8988T (cell line): ENCODE measurements at regions not wholly inside any gene's neighbourhood (a gene's known extent, or its start where the extent isn't known, plus 50 kb on each side); places are given as distances from the start of the nearest gene placed in this dataset.

ENCODE experiments used
- DNase-seq: peaks from one replicate; pipeline ENCODE4 v3.0.0; 2011

DNA sequence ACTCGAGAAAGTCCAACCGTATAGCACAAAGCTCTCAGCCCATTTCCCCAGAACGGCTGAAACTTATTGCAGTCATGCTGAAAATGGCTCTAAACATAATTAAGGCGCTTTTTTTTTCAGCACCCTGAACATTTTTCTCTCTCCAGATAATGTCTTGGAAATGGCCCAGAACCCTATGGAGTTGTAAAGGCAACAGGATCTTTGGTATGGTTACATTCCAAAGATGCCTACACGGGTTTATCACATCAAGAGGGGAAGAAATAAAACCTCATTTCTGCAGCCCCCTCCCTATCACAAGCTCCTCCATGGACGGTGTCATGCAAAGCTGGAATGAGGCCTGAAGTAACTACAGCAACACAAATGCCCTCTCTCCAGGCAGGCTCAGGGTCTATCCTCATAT lies 126.4 kb upstream of the GALNT2 start:
- no peak for DNase-seq

DNA sequence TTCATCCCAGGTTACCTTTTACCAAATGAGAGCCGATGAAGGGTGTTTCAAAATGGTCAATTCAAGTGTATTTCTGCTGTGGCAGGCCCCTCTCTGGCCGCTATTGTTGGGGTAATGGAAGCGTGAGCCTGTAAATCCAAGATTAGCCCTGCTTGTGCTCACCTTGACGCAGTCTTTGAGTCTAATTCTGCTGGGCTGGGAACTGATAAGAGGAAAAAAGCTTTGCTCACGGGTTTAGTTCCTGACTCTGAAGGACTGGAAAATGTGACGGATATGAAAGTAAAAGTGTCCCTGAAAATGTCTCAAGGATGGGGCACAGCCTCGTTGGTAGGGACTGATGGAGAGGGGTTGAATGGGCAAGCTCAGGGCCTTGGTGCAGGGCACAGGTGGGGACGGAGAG lies 125.9 kb upstream of the GALNT2 start:
- DNase-seq = no peak

DNA sequence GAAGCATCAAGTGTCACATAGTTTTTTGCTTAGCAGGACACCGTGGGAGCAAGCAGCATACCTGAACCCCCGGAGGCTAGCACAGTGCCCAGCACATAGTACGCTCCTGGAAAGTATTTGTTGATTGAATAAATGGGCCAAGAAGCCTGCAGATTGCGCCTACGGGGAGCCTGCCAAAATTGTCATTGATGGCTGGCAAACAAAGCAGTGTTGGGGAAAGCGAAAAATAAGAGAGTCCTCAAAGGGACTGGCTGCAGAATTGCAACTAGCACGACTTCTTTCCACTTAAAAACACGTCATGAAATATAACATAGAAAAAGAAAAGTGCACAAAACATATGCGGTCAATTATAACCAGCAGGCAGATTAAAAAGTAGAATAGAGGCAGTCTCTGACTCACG lies 125.2 kb upstream of the GALNT2 start:
- DNase-seq = no peak

DNA sequence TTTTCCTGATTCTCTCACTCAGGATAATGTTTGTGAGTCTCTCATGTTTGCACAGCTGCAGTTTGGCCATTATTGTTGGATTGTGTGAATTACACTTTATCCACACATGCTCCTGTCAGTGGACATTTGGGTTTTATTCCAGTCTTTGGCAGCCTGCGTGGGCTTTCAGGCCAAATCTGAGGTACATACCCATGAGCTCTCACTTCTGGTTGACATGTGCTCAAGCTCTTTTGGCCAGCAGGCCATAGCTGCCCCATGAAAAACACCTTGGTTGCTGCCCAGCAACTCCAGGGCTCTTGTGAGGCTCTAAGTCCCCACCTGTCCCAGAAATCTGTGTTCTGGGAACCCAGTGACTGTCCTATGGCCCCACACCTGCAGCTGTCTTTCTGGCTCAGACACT lies 124.5 kb upstream of the GALNT2 start:
- no peak for DNase-seq

DNA sequence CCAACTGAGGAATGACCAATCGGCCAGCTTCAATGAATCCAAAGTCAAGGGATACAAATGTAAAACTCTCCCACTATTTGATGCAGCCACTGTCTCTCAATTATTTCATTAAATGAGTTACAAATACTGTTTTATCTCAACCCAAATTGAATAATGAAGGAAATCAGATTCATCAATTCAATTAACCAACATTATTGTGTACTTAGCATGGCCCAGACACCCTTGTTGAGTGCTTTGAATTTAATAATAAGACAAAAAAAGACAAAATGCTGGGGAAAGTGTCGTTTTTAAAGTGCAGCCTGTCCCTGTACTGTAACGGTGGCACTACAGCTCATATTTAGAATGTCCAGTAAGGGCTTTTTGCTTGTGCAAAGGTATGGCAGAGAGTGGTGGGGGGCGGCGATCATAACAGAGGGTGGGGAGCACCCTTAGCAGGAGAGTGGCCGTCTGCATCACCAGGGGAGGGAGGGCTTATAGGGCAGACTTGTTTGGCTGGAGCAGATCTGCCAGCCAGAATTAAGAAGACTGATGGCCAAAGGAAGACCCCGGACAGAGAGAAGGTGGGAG lies 123.8 kb upstream of the GALNT2 start:
- no peak for DNase-seq

DNA sequence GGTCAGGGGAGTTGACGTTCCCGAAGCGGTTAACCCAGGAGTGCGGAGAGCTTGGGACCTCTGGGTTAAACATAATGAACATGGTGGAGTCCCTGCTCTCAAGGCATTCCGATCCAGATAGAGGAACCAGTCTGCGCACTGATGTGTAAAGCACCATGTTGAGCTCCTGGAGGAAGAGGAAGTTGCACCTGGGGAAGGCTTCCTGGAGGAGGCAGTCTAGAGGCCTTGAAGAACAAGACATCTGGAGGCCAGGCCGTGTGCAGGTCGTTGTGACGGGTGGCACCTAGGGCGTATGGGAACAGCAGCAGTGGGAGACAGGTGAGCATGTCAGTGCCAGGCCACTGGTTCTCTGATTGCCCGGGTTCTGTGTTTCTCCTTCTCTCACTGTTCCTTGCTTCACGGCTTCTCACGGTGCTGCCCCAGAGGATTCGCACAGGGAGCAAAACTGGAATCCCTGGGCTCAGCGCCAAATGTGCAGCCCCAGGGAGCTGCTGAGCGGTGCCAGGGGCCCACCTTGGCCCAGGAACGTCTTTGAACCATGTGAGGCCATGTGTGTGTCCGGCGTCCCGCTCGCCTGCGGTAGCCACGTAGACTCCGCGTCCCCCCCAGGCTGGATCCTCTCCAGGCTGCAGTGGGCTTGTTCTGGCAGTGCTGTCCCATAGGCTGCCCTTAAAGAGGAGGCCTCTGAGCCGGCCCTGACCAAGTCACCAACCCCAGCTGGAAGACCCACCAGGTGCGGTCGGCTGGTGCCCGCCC lies 122.9 kb upstream of the GALNT2 start:
- DNase-seq = no peak

DNA sequence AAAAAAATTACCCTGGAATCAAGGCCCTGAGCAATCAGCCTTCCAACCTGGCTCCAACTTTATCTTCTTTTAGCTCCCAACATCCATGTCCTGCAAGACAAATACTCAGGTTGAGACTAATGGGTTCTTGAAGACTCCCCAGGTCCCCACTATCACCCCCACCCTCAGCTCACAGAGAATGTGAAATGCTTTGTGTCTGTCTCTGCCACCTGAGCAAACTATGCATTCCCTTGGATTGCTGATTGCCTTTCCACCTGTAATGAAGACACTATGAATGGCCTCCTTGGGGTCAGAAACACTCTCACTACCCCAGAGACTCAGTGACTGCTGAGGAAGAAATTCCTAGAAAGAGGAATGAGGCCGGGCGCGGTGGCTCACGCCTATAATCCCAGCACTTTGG lies 121.2 kb upstream of the GALNT2 start:
- no peak for DNase-seq

DNA sequence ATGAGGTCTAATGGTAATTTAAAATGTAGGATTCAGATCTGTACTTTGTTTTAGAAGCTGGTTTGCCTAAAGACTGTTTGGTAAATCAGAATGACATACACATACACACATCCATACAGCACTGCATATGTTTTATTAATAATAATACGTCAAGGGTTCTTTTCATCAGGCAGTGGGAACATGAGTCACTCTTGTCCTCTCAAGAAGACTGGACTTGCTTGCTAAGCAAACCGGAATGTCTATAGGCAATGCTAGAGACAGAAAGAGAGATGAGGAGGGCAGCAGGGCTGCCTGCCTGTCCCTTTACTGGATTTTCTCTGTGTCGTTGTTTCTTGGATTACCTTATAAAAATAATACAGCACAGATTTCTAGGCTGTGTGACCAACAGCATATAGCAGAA lies 119.1 kb upstream of the GALNT2 start:
- no peak for DNase-seq

DNA sequence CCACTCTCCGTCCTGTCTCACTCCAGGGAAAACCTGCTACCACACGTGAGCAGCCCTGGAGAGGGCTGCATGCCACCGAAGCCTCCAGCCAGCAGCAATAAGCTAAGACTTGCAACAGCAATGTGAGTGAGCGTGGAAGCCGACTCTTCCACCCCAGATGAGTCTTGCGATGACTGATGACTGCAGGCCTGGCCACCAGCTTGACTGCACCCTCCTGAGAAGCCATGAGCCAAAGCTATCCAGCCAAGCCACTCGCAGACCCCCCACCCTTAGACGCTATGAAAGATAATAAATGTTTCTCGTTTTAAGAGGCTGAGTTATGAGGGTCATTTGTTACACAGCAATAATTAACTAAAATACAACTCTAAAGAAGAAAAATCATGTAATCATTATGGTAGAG lies 118.6 kb upstream of the GALNT2 start:
- DNase-seq = no peak

DNA sequence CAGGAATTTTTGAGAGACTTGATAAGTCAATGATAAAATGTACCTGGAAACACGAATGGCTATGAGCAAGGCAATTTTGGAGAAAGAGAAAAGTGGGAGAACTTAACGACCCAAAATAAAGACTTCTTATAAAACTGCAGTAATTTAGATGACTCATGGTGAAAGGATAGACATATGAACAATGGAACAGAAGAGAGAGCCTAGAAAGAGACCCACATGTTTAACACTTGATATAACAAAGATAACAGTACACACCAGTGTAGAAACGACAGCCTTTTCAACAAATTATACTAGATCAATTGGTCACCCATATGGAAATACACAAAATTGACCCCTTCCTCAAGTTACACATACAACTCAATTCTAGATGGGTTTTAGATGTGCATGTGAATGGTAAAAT lies 117.5 kb upstream of the GALNT2 start:
- no peak for DNase-seq

DNA sequence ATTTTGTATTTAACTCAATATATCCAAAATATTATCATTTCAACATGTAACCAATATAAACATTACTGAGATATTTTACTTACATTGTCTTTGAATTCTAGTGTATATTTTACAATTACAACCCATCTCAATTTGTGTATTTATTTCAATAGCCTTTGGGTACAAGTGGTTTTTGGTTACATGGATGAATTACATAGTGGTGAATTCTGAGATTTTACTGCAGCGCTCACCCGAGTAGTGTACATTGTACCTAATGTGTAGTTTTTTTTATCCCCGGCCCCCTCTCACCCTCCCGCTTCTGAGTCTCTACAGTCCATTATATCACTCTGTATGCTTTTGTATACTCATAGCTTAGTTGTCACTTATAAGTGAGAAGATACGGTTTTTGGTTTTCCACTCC lies 117.0 kb upstream of the GALNT2 start:
- DNase-seq = no peak

DNA sequence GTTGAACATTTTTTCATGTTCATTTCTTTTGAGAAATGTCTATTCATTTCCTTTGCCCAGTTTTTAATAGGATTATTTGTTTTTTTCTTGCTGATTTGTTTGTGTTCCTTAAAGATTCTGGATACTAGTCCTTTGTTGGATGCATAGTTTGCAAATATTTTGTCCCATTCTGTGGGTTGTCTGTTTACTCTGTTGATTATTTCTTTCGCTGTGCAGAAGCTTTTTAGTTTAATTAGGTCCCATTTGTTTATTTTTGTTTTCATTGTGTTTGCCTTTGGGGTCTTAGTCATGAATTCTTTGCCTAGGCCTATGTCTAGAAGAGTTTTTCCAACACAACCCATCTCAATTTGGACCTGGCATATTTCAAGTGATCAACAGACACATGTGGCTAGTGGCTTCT lies 116.1 kb upstream of the GALNT2 start:
- no peak for DNase-seq

DNA sequence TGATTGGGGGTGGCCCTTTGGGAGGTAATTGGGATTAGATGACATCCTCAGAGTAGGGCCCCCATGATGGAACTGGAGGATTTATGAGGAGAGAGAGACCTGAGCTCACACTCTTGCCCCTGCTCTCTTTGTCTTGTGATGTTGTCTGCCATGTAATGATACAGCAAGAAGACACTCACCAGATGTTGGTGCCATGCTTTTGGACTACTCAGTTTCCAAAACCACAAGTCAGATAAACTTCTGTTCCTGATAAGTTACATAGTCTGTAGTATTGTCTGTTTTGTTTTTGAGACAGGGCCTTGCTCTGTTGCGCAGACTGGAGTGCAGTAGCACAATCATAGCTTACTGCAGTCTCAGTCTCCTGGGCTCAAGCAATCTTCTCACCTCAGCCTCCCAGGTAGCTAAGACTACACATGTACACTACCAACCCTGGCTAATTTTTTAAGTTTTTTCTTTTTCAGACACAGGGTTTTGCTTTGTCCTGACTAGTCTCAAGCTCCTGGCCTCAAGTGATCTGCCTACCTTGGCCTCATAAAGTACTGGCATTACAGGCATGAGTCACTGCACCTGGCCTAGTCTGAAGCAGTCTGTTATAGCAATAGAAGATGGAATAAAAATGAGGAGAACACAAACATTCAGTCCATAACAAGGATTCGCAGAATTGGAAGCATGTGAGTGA lies 115.0 kb upstream of the GALNT2 start:
- DNase-seq = no peak

DNA sequence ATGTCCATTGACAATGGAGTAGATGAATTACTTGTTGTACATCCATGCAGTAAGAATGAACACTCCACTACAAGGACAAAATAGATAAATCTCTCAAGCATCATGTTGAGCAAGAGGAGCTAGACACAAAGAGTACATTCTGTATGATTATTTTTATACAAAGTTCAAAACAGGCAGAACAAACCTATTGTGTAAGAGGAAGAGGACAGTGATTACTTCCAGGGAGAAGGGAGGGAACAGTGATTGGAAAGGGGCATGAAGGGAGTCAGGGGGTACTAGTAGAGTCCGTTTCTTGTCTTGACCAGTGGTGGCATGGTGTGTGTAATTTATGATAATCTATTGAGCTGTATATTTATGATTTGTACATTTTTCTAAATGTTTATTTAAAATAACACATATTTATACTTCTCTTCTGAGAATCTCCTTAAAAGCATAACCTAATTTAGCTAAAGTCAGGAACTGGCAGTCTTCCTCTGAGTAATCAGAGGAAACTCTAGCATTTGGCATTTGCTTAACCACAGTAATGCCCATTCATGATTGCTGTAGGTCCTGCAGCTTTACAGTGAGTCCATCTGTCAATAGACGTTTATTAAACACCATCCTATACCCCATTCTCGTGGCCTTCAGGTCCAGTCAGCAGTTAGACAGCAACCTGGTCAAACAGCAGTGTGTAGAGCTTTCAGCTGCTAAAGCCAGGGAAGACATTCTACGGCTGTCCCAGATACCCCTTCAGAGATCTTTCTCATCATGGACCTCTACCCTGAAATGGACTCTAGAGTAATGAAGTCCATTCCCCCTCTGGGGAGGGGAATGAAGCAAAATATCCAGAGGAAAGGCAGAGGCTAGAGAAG lies 114.1 kb upstream of the GALNT2 start:
- no peak for DNase-seq

DNA sequence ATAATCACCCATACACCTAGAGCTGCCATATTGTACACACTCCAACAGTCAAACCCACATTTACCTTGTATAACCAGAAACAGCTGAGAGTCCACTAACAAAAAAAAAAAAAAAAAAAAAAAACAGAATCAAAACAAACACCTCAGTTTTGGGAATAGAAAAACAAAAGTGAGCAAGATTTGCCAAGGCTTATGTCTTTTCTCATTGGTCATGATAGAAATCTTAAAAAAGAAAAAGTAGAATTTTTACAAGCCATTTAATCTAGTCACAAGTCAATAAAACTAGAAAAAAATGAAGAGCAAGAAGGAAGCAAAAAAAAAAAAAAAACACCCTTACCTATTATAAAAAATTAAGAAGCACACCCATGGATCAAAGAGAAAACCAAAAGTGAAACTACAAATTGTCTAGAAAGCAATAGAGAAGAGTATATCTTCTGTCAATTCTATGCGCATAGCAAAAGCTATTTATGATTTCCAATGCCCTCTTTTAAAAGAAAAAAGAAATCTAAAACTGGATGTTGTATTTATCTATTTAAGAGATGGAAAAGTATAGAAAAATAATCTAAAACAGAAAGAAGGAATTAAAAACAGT lies 113.2 kb upstream of the GALNT2 start:
- no peak for DNase-seq

DNA sequence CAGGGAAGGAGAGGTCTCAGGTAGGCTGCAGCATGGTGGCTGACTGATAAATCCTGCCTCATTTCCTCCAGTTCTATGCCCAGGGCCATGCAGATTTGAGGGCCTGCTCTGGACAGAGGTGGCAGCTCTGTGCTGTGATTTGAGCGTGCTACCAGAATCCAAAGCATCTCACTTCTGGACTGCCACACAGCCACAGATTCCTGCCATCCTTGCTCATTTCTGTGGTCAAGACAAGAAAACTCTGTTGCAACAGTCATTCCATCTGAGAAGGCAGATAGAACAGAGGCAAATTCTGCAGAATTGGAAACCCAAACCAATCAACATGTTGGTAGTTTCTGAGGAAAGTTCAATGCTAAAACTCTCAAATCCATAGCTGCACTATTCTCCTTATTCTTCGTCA lies 102.8 kb upstream of the GALNT2 start:
- DNase-seq = no peak

DNA sequence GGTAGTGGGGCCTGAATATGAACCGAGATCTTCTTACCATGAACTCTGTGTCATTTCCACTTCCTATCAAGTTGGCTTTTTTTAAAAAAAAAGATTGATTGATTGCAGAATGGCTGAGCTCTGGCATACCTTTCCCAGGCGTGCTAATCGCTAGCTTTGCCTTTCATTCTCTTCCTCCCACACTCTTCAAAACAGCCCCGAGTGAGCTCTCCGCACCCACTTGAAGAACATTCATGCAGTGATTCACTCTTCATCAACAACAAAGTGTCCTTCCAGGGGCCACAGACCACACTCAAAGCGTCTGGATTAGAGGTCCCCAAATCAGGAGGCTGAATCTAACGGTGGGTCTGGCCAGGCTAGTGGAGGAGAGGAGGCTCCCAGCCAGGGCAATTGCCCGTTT lies 96.3 kb upstream of the GALNT2 start:
- no peak for DNase-seq

DNA sequence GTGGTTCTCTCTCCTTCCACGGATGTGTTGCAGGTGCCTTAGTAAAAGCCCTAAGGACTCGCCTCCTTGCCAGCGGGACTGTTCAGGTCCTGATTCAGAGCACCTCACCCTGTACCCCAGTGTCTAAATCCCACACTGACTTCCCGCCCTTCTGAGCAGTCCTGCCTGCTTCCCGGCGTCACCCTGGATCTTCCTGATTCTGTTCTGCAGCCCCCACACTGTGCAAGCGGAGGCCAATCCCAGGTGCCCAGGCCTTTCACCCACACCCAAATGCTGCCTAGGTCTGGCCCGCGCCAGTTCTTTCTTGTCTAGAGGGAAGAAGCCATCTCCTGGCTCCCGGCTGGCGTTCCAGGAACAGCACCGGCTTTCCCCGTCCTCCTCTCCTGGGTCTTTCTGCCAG lies 95.9 kb upstream of the GALNT2 start:
- no peak for DNase-seq

DNA sequence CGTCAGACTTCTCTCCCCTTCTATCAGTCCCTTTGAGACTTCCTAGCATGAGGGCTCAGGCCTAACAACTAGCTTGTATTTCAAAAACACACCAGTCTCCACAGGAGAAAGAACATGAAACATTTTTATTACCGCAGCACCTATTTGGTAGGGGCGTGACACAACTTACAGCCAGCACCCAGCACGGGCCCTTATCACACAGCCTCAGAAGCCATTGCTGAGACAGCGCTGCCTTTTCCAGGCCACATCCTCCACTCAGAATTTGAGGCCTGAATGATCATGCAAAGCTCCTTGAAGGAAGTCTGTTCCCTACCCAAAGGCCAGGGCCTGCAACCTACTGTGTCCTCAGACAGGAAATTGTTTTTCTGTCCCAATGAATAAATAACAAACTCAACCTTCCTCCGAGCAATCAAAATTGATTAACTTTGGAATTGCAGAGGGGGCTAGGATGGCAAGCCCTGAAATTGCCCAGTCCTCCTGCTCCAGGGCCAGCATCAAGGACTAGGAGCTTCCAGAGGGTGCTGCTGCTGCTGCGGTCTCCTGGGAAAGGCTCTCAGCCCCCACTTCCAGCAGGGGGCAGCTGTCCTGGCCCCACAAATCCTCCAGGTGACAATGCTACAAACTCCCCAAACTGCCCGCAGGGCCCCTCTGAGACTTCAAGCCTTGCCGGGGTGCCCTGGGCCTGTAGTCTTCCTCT lies 94.3 kb upstream of the GALNT2 start:
- no peak for DNase-seq

DNA sequence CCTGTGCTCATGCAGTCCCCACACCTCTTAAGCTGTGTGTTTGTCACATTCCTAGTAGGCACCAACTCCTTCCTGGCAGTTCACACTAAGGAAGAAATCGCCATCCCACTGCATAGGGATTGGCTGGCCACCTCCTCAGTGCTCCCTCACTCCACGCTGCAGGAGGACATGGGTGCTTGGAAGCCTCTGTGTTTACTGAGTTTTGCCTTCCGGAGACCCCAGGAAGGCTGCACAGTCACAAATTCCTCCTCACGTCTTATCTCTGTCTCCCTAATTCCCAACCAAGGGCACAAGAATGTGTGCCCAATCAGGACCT lies 93.8 kb upstream of the GALNT2 start:
- no peak for DNase-seq

DNA sequence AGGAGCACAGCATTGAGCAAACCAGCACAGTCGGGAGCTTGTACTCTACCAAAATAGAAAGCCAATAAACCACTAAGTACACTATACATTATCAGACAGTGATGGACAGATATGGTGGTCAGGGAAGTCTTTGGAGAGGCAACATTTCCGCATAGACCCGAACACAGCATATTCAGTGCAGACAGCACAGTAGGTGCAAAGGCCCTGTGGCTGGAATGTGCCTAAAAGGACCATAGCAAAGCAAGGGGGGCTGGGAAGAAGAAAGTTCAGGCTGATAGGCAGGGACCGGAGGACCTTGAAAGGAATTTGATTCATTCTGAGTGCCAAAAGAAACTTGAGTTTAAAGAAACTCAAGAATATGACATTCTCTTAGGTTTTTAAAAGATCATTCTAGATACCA lies 92.0 kb upstream of the GALNT2 start:
- DNase-seq = no peak

DNA sequence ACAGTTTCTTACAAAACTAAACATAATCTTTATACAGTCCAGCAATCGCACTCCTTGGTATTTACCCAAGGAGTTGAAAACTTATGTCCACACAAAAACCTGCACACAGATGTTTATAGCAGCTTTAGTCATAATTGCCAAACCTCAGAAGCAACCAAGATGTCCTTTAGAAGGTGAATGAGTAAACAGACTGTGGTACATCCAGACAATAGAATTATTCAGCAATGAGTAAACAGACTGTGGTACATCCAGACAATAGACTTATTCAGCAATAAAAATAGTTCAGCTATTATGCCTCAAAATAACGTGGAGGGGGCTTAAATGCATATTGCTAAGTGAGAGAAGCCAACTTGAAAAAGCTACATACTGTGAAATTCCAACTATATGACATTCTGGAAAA lies 87.0 kb upstream of the GALNT2 start:
- no peak for DNase-seq

DNA sequence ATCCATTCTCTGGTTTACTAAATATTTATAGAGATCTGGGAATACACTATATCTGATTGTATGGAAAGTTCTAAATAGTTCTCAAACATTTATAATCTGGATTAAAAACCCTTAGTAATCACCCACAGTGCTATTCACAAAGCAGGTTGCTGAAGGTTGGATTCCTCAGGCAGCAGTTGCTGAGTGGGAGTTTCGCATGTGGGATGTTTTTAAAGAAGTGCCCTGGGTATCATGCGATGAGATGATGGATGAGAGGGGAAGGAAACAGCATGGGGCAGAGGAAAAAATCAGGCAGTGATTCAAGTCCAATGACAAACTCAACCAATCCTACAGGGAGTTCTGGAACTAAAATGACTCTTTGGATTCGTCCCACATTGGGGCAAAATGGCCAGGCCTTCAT lies 85.3 kb upstream of the GALNT2 start:
- no peak for DNase-seq
